Lower leg skin (tissue), 3 donors: ENCODE measurements at regions not wholly inside any gene's neighbourhood (a gene's known extent, or its start where the extent isn't known, plus 50 kb on each side); places are given as distances from the start of the nearest gene placed in this dataset.

Experiments
- CTCF ChIP-seq, 3 donors: fragments of 450-650 bp; IDR thresholded peaks; one replicate each; pipeline ENCODE4 v1.5.1; 2016; ENCODE audit warnings: antibody characterized with exemption in 3 of 3, mild to moderate bottlenecking in 3 of 3, moderate library complexity in 2 of 3
- POLR2A ChIP-seq, 2 donors: fragments of 450-650 bp; IDR thresholded peaks; one replicate each; pipeline ENCODE4 v1.6.1; 2016 to 2017; ENCODE audit warnings: antibody characterized with exemption in 2 of 2, mild to moderate bottlenecking in 1 of 2, moderate library complexity in 1 of 2

GRCh38 chrX:1803741-1804140 is 188.9 kb downstream of the ASMT start:
- TF ChIP-seq CTCF (IDR thresholded peaks at IDR 0.05) (no peak), POLR2A (IDR thresholded peaks at IDR 0.05) (no peak)
